ENCODE measurements at regions not wholly inside any gene's neighbourhood (a gene's known extent, or its start where the extent isn't known, plus 50 kb on each side); places are given as distances from the start of the nearest gene placed in this dataset.

DNA sequence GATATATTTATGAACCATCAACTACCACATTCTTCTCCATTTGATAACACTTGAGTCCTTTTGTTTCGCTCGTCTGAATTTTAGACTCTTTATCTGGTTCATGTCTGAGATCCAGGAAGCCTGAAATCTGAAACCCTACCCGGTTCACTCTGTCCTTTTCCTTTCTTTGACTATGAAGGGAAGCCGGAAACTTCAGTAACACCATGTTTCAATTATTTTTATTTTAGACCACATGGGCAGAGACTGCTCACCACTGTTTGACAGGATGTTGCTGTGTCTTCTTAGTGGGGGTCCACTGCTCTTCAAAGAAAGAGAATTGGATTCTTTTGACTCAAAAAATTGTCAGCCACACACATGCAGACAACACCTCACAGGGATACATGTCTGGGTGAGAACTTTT, 331.9 kb upstream of the FLRT2 start:
- TF ChIP-seq, protein P1, sequence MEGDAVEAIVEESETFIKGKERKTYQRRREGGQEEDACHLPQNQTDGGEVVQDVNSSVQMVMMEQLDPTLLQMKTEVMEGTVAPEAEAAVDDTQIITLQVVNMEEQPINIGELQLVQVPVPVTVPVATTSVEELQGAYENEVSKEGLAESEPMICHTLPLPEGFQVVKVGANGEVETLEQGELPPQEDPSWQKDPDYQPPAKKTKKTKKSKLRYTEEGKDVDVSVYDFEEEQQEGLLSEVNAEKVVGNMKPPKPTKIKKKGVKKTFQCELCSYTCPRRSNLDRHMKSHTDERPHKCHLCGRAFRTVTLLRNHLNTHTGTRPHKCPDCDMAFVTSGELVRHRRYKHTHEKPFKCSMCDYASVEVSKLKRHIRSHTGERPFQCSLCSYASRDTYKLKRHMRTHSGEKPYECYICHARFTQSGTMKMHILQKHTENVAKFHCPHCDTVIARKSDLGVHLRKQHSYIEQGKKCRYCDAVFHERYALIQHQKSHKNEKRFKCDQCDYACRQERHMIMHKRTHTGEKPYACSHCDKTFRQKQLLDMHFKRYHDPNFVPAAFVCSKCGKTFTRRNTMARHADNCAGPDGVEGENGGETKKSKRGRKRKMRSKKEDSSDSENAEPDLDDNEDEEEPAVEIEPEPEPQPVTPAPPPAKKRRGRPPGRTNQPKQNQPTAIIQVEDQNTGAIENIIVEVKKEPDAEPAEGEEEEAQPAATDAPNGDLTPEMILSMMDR (IDR thresholded peaks at IDR 0.05; ENCODE audit: extremely low read depth in 1 of 2, insufficient read depth in 1 of 2, low read depth in 1 of 2, low read length in 2 of 2) = no peak
- TF ChIP-seq, protein P2, sequence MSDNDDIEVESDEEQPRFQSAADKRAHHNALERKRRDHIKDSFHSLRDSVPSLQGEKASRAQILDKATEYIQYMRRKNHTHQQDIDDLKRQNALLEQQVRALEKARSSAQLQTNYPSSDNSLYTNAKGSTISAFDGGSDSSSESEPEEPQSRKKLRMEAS (IDR thresholded peaks at IDR 0.05; ENCODE audit: insufficient read depth, insufficient read length) = no peak
- TF ChIP-seq POLR2AphosphoS5 (IDR thresholded peaks at IDR 0.05; ENCODE audit: insufficient read depth, low read depth, low read length) = no peak
- TF ChIP-seq EZH2 (IDR thresholded peaks at IDR 0.05; ENCODE audit: borderline replicate concordance, low read depth, low read length, severe bottlenecking) = no peak
- TF ChIP-seq FOS (IDR thresholded peaks at IDR 0.05; ENCODE audit: borderline replicate concordance, insufficient read depth, low read length) = no peak
- TF ChIP-seq POLR2A (IDR thresholded peaks at IDR 0.05; ENCODE audit: low read depth, low read length) = no peak
- no peak for TF ChIP-seq MYC (IDR thresholded peaks at IDR 0.05; ENCODE audit: low read depth, low read length)
